ENCODE measurements at regions not wholly inside any gene's neighbourhood (a gene's known extent, or its start where the extent isn't known, plus 50 kb on each side); places are given as distances from the start of the nearest gene placed in this dataset.
"Not testable (repeated sequence)": the region's sequence is repeated elsewhere in the genome, so short reads cannot be mapped to it uniquely, and the experiment has no call there.

DNA sequence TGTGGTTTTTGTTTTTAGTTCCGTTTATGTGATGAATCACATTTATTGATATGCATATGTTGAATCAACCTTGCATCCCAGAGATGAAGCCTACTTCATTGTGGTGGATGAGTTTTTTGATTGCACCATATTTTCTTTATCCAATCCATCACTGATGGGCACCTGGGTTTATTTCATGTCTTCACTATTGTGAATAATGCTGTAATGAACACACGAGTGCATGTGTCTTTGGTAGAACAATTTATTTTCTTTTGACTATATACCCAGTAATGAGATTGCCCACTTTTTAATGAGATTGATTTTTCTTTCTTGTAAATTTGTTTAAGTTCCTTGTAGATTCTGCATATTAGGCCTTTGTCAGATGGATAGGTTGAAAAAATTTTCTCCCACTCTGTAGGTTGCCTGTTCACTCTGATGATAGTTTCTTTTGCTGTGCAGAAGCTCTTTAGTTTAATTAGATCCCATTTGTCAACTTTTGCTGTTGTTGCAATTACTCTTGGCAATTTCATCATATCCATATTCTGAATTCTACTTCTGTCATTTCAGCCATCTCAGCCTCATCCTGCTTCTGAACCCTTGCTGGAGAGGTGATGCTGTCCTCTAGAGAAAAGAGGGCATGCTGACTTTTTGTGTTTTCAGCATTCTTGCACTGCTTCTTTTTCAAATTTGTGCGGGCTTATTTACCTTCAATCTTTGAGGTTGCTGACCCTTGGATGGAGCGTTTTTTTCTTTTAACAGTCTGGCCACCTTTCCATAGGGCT lies 96.2 kb upstream of the CTAGE1 start:
- DNase-seq (ENCODE audit: low spot score) (no peak), ATAC-seq (no peak)
- peaks cover 2% of the 10 kb centered on the region for H3K9me3 Mint-ChIP-seq
- no peak overlapping the region for H3K4me3 Mint-ChIP-seq
- peaks cover 7 to 14% of the 10 kb centered on the region in 2 donors for H3K27me3 Mint-ChIP-seq
- H3K36me3 Mint-ChIP-seq, result no peaks in the 10 kb centered on the region
- H3K4me1 Mint-ChIP-seq (ENCODE audit: low read depth in 2 of 2), result no peaks in the 10 kb centered on the region
- H3K27ac Mint-ChIP-seq, result no peak overlapping the region

DNA sequence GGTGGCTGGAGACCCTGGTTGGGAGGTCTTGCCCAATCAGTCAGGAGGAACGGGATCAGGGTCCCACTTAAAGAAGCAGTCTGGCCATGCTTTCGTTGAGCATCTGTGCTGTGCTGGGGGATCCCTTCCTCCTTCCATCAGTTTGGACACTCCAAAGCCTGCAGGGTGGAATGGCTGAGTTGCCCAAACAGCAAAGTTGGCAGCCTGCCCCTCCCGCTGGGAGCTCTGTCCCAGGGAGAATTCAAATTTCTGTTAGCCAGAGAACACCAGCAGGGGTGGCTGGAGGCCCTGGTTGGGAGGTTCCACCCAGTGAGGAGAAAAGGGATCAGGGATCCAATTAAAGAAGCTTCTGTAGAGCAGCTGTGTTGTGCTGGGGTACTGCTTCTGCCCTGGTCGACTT lies 96.9 kb upstream of the CTAGE1 start:
- Mint-ChIP-seq H3K27ac (no peak overlapping the region), H3K36me3 (no peaks in the 10 kb centered on the region), H3K4me1 (ENCODE audit: low read depth in 2 of 2) (no peaks in the 10 kb centered on the region), H3K9me3 (peaks cover 2% of the 10 kb centered on the region), H3K4me3 (no peak overlapping the region), H3K27me3 (peaks cover 7 to 12% of the 10 kb centered on the region in 2 donors)
- no peak for ATAC-seq
- DNase-seq (ENCODE audit: low spot score), result no peak

DNA sequence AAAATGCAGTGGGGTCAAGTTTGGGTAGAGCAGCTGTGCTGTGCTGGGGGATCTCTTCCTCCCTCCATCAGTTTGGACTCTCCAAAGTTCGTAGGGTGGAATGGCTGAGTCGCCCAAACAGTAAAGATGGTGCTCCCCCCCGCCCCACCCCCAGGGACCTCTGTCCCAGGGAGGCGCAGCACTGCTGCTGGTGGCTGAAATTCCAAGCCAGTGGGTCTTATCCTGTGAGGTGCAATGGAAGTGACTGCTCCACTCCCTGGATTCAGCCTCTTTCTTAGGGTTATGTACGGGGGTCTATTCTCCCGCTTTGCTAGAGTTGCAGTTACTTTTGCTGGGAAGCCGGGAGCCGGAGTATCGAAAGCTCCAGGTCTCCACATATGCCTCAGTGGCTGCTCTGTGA lies 97.5 kb upstream of the CTAGE1 start:
- H3K4me3 Mint-ChIP-seq, result no peak overlapping the region
- no peaks in the 10 kb centered on the region for H3K36me3 Mint-ChIP-seq
- H3K9me3 Mint-ChIP-seq, result no peaks in the 10 kb centered on the region
- DNase-seq (ENCODE audit: low spot score) (no peak), ATAC-seq (no peak)
- no peak overlapping the region for H3K27ac Mint-ChIP-seq
- H3K27me3 Mint-ChIP-seq, result peaks cover 7 to 8% of the 10 kb centered on the region in 2 donors
- no peaks in the 10 kb centered on the region for H3K4me1 Mint-ChIP-seq (ENCODE audit: low read depth in 2 of 2)

DNA sequence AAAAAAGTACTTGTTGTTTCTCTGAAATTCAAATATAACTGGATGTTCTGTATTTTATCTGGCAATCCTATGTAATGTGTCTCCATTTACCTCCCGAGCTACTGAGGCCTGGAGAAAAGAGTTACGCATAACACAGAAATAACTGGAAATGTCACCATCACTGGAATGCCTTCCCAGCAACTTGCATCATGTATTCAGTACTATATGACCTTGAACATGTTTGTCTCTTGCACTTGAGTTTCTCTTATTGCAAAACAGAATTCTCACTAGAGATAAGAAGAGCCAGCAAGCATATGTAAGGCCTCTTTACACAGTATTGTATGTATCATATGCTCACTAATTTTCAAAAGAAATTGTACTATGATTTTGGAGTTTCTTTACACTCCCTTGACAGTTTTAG lies 99.6 kb upstream of the CTAGE1 start:
- peaks cover 7 to 8% of the 10 kb centered on the region in 2 donors for H3K27me3 Mint-ChIP-seq
- no peak overlapping the region for H3K4me3 Mint-ChIP-seq
- DNase-seq (ENCODE audit: low spot score) (no peak), ATAC-seq (no peak)
- no peaks in the 10 kb centered on the region for H3K4me1 Mint-ChIP-seq (ENCODE audit: low read depth in 2 of 2)
- no peaks in the 10 kb centered on the region for H3K36me3 Mint-ChIP-seq
- H3K9me3 Mint-ChIP-seq, result no peaks in the 10 kb centered on the region
- H3K27ac Mint-ChIP-seq, result no peak overlapping the region

DNA sequence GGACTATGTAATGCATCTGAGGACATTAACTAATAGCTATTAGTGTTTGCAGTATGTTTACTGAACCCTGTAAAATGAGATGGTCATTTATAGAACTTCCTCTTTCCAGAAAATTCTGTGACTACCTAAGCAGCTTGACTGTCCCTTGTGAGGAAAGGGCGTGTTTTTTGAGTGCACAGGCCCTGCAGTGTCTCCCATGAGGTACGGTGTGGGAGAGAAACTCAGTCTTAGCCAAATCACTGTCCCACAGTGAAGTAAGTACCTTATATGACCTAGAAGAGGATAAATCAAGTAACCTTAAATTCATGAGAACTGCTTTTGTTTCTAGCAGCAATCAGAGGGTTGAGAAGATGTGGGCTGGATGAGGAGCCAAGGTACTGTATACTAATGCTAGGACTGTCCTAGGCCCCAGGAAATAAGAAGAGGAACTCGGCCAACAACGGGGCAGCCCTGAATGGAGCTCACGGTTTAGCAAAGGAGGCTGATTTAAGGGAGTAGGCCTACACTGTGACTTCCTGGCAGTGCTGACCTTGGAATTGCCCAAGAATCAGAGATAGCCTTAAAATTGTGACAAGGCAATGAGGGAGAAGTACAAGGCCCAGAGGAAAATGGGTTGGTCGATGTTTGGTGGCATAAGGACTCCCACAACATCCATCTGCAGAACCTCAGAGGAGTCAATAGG lies 103.5 kb upstream of the CTAGE1 start:
- DNase-seq (ENCODE audit: low spot score) (no peak), ATAC-seq (no peak)
- no peaks in the 10 kb centered on the region for H3K9me3 Mint-ChIP-seq
- H3K27me3 Mint-ChIP-seq, result peaks cover 11 to 21% of the 10 kb centered on the region in 2 donors
- H3K36me3 Mint-ChIP-seq, result no peaks in the 10 kb centered on the region
- H3K27ac Mint-ChIP-seq, result no peak overlapping the region
- no peak overlapping the region for H3K4me3 Mint-ChIP-seq
- H3K4me1 Mint-ChIP-seq (ENCODE audit: low read depth in 2 of 2), result peaks cover 3 to 6% of the 10 kb centered on the region in 2 donors

DNA sequence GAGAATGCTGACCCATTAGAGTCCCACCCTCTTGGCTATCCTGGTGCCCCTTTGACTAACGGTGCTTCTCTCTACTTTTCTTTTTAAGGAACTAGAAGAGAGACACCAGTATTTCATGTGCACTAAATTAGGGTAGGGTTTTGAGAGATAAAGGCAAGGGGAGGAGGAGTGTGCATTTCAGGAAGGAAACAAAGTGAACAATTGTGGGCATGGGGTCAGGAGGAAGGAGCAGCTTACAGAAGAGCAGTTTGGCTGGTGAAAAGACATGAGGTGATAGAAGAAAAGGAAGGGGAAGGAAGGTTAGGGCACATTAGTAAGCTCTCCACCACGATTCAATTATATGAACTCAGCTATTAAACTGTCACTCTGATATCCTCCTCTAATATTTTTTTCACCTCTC lies 105.8 kb upstream of the CTAGE1 start:
- Mint-ChIP-seq H3K27me3 (peaks cover 9 to 21% of the 10 kb centered on the region in 2 donors), H3K4me1 (ENCODE audit: low read depth in 2 of 2) (peaks cover 3 to 6% of the 10 kb centered on the region in 2 donors), H3K36me3 (no peaks in the 10 kb centered on the region), H3K9me3 (no peaks in the 10 kb centered on the region), H3K27ac (no peak overlapping the region), H3K4me3 (no peak overlapping the region)
- no peak for DNase-seq (ENCODE audit: low spot score)
- no peak for ATAC-seq

DNA sequence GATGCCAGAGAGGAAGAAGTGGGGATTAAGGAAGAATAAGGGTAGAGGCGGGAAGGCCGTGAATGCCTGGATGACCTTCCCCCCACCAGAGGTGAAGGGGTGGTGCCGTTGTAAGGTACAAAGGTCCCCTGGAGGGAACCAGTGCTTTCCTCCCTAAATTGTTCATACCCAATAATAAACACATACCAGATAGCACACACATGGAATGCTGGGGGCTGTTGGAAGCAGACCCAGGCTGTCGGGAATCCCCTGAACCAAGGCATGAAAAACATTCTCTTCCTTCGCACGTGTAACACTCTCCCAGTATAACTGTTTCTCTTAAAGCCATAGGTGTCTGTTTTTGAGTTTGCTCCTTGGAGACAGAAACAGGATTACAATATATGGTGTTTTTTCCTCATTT lies 107.1 kb upstream of the CTAGE1 start:
- Mint-ChIP-seq H3K9me3 (no peaks in the 10 kb centered on the region), H3K27me3 (peaks cover 9 to 22% of the 10 kb centered on the region in 2 donors), H3K4me3 (no peak overlapping the region), H3K27ac (no peak overlapping the region), H3K4me1 (ENCODE audit: low read depth in 2 of 2) (peaks cover 3 to 6% of the 10 kb centered on the region in 2 donors), H3K36me3 (no peaks in the 10 kb centered on the region)
- ATAC-seq (no peak), DNase-seq (ENCODE audit: low spot score) (no peak)

DNA sequence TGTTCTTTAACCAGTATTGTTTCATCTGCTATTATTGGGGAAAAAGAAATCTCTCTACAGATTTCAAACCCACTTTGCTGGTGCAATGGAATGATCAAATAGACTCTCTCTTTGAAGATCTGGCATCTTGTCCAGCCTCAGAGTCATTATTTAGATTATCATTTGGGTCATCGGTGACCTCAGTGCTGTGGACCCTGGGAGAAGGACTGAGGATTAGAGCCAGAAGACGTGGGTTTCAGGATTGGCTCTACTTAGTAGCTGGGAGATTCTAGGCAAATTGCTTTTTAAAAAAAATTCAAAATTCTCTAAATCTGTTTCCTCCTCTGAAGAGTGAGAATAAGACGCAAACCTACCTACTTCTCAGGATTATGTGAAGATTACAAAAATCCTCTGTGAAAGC lies 107.6 kb upstream of the CTAGE1 start:
- ATAC-seq (no peak), DNase-seq (ENCODE audit: low spot score) (no peak)
- H3K4me1 Mint-ChIP-seq (ENCODE audit: low read depth in 2 of 2), result peaks cover 3 to 6% of the 10 kb centered on the region in 2 donors
- no peak overlapping the region for H3K4me3 Mint-ChIP-seq
- no peaks in the 10 kb centered on the region for H3K9me3 Mint-ChIP-seq
- no peaks in the 10 kb centered on the region for H3K36me3 Mint-ChIP-seq
- no peak overlapping the region for H3K27ac Mint-ChIP-seq
- peaks cover 9 to 22% of the 10 kb centered on the region in 2 donors for H3K27me3 Mint-ChIP-seq

DNA sequence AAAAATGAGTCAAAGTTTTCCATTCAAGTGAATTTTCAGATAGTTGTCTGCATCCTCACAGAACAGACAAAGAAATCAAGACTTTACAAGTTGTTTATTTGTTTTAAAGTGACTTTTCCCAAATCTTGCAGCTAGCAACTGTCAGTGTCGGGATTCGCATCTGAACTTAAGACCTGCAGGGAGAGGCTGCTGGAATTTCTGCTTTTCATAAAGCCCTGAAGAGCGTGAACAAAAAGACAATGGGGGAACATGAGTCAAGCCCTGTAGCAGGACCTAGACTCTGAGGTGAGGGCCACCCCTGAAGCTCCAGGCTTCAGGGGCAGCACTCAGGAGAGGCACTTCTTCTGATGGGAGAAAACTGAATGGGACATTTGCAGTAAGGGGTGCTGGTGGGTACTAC lies 108.2 kb upstream of the CTAGE1 start:
- DNase-seq (ENCODE audit: low spot score), result no peak
- no peak overlapping the region for H3K27ac Mint-ChIP-seq
- peaks cover 3 to 6% of the 10 kb centered on the region in 2 donors for H3K4me1 Mint-ChIP-seq (ENCODE audit: low read depth in 2 of 2)
- H3K9me3 Mint-ChIP-seq, result no peaks in the 10 kb centered on the region
- no peak for ATAC-seq
- H3K4me3 Mint-ChIP-seq, result no peak overlapping the region
- no peaks in the 10 kb centered on the region for H3K36me3 Mint-ChIP-seq
- peaks cover 9 to 22% of the 10 kb centered on the region in 2 donors for H3K27me3 Mint-ChIP-seq

DNA sequence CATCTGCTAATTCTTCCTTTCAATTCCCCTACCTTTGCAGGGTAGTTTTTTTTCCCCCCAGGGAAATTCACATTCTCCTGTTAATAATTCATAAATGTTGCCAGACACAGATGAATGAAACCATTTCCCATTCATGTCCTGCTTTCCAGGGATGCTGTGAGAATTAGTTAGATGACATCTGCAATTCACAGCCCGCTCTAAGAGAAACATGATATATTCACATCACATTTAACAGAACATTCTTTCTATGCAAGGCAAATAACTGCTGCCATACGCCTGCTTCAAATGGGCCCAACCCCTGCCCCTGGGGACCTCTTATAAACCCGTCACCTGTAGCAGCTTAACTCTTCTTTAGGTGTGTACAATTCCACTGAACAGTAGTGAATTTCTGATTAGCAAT lies 110.6 kb upstream of the CTAGE1 start:
- H3K36me3 Mint-ChIP-seq, result no peaks in the 10 kb centered on the region
- H3K27ac Mint-ChIP-seq, result no peak overlapping the region
- ATAC-seq (no peak), DNase-seq (ENCODE audit: low spot score) (no peak)
- H3K4me1 Mint-ChIP-seq (ENCODE audit: low read depth in 2 of 2), result peaks cover 3 to 6% of the 10 kb centered on the region in 2 donors
- no peak overlapping the region for H3K4me3 Mint-ChIP-seq
- peaks cover 9 to 19% of the 10 kb centered on the region in 2 donors for H3K27me3 Mint-ChIP-seq
- no peaks in the 10 kb centered on the region for H3K9me3 Mint-ChIP-seq

DNA sequence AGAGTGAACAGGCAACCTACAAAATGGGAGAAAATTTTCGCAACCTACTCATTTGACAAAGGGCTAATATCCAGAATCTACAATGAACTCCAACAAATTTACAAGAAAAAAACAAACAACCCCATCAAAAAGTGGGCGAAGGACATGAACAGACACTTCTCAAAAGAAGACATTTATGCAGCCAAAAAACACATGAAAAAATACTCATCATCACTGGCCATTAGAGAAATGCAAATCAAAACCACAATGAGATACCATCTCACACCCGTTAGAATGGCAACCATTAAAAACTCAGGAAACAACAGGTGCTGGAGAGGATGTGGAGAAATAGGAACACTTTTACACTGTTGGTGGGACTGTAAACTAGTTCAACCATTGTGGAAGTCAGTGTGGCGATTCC lies 117.0 kb upstream of the CTAGE1 start:
- H3K4me1 Mint-ChIP-seq (ENCODE audit: low read depth in 2 of 2); H3K36me3 Mint-ChIP-seq; ATAC-seq; H3K9me3 Mint-ChIP-seq; H3K27me3 Mint-ChIP-seq; DNase-seq (ENCODE audit: low spot score); H3K4me3 Mint-ChIP-seq; H3K27ac Mint-ChIP-seq: not testable (repeated sequence)

DNA sequence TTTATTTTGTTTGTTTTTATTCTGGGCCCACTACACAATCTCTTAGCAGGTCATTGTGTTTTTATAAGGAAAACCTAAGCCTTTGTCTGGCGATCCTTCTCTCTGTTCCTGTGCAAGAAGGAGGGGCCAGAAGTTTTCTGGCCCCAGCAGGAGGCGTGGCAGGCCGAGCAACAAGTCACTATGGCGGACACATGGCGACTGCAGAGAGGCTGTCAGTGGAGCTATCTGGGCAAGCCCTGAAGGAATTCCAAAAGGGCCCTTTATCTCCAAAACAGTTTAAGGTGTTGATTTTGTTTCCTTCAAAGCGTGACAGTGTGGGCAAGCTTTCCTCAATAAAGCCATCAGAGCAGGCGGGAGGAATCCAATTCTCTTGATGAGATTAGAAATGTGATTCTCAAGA lies 118.8 kb upstream of the CTAGE1 start:
- peaks cover 0 to 4% of the 10 kb centered on the region in 2 donors for H3K27me3 Mint-ChIP-seq
- DNase-seq (ENCODE audit: low spot score) (no peak), ATAC-seq (no peak)
- no peaks in the 10 kb centered on the region for H3K36me3 Mint-ChIP-seq
- no peak overlapping the region for H3K4me3 Mint-ChIP-seq
- H3K9me3 Mint-ChIP-seq, result no peaks in the 10 kb centered on the region
- no peak overlapping the region for H3K27ac Mint-ChIP-seq
- no peaks in the 10 kb centered on the region for H3K4me1 Mint-ChIP-seq (ENCODE audit: low read depth in 2 of 2)

DNA sequence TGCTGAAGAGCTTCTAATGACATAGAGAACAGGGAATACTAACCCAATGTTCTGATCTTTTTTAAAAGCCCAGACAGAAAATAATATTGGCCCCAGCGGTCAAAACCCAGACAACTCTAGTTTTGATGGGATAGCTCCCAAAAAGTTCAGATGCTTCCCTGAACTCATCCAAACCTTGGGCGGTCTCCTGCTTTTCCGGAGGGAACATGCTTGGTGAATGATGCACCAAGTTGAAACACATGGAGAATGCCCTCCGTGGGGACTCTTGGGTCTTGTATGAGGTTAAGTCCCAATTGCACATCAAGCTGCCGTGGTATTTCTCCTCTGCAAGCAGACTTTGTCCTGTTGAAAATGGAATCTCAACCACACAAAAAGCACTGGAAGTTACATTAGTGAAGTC lies 120.7 kb upstream of the CTAGE1 start:
- H3K4me3 Mint-ChIP-seq, result no peak overlapping the region
- H3K36me3 Mint-ChIP-seq, result no peaks in the 10 kb centered on the region
- H3K27me3 Mint-ChIP-seq, result peaks cover 0 to 4% of the 10 kb centered on the region in 2 donors
- no peaks in the 10 kb centered on the region for H3K9me3 Mint-ChIP-seq
- no peak overlapping the region for H3K27ac Mint-ChIP-seq
- no peak for ATAC-seq
- no peaks in the 10 kb centered on the region for H3K4me1 Mint-ChIP-seq (ENCODE audit: low read depth in 2 of 2)
- DNase-seq (ENCODE audit: low spot score), result no peak

DNA sequence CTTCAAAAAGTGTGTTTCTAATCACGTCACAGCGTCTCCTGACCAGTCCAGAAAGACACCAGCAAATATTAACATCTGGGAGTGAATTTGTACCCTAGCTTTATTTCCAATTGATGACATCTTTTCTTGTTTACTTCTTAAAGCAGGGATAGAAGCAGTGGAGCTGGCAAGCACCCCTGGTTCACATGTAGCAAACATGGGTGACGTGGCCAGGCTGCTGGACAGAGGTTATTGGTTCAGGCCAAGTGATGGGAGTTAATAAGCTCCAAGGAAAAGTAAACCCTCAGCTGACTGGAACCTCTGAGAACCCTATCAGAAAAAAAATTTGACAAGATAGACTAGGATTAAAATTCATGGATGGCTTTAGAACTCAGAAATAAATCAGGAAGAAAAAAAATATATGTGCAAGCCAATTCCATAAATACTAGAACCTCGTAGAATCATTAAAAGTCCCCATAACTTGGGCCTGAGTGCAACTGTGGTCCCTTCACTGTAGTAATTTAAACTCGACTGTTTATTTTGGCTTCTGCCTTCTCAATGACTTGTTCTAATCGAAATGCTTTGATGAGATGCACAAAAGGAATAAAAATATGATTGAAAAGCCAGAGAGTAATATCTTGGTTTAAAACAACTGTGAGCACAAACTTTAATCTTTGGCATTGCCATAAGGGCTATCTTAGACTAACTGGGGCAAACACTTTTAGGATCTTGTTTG lies 121.5 kb upstream of the CTAGE1 start:
- DNase-seq (ENCODE audit: low spot score) (no peak), ATAC-seq (no peak)
- Mint-ChIP-seq H3K27ac (no peak overlapping the region), H3K36me3 (no peaks in the 10 kb centered on the region), H3K4me1 (ENCODE audit: low read depth in 2 of 2) (peaks cover 2 to 6% of the 10 kb centered on the region in 2 donors), H3K27me3 (peaks cover 0 to 4% of the 10 kb centered on the region in 2 donors), H3K9me3 (no peaks in the 10 kb centered on the region), H3K4me3 (no peak overlapping the region)
